Neural crest cell (in vitro differentiated cells): ENCODE measurements at regions not wholly inside any gene's neighbourhood (a gene's known extent, or its start where the extent isn't known, plus 50 kb on each side); places are given as distances from the start of the nearest gene placed in this dataset.

Source experiments
- DNase-seq: peaks from one replicate; pipeline ENCODE4 v3.0.0; 2021; ENCODE audit warnings: low read depth, mixed read lengths, low spot score
- H3K27ac Mint-ChIP-seq: one replicate; pipeline ENCODE4 v1.8.0; 2021; ENCODE audit warnings: mild to moderate bottlenecking, mixed read lengths; ENCODE audit not compliant: unreplicated experiment
- H3K27me3 Mint-ChIP-seq: 2 replicates; pipeline ENCODE4 v1.8.0; 2021; ENCODE audit warnings: low read depth, mild to moderate bottlenecking, mixed read lengths
- H3K36me3 Mint-ChIP-seq: 2 replicates; pipeline ENCODE4 v1.8.0; 2021; ENCODE audit warnings: low read depth, mild to moderate bottlenecking, mixed read lengths
- H3K4me1 Mint-ChIP-seq: 2 replicates; pipeline ENCODE4 v1.8.0; 2021; ENCODE audit warnings: mixed read lengths
- H3K4me3 Mint-ChIP-seq: one replicate; pipeline ENCODE4 v1.8.0; 2021; ENCODE audit warnings: mild to moderate bottlenecking, mixed read lengths
- H3K9me3 Mint-ChIP-seq: 2 replicates; pipeline ENCODE4 v1.8.0; 2021; ENCODE audit warnings: mixed read lengths
- CTCF ChIP-seq: fragments of 200-600 bp; sonication (generic); conservative IDR thresholded peaks from 2 replicates; pipeline ENCODE4 v1.5.0; 2021; ENCODE audit warnings: antibody characterized with exemption, mild to moderate bottlenecking

- no peak for DNase-seq
- Mint-ChIP-seq H3K27ac (no peak overlapping the region), H3K4me1 (no peaks in the 10 kb centered on the region), H3K4me3 (no peak overlapping the region), H3K27me3 (no peaks in the 10 kb centered on the region), H3K9me3 (peaks cover 4% of the 10 kb centered on the region), H3K36me3 (peaks cover 5% of the 10 kb centered on the region)
- no peak for TF ChIP-seq CTCF
Measured at GRCh38 chr1:68890736-68891135, 393.9 kb upstream of the DEPDC1 start.

- DNase-seq: no peak
- no peak overlapping the region for H3K27ac Mint-ChIP-seq
Measured at GRCh38 chr1:68904477-68904876, 407.6 kb upstream of the DEPDC1 start.

GRCh38 chr1:68906431-68906830 is 409.5 kb upstream of the DEPDC1 start:
- Mint-ChIP-seq H3K4me3 (no peak overlapping the region), H3K36me3 (peaks cover 14% of the 10 kb centered on the region), H3K4me1 (peaks cover 9% of the 10 kb centered on the region), H3K9me3 (peaks cover 16% of the 10 kb centered on the region), H3K27ac (no peak overlapping the region), H3K27me3 (no peaks in the 10 kb centered on the region)
- no peak for DNase-seq
- no peak for TF ChIP-seq CTCF

More at GRCh38 chr1:68904477-68904876, 407.6 kb upstream of the DEPDC1 start:
- Mint-ChIP-seq H3K36me3 (peaks cover 14% of the 10 kb centered on the region), H3K9me3 (peaks cover 15% of the 10 kb centered on the region), H3K27me3 (no peaks in the 10 kb centered on the region), H3K4me1 (peaks cover 9% of the 10 kb centered on the region), H3K4me3 (no peak overlapping the region)
- no peak for TF ChIP-seq CTCF

GRCh38 chr1:68907491-68907890 is 410.6 kb upstream of the DEPDC1 start:
- Mint-ChIP-seq H3K4me3 (no peak overlapping the region), H3K27me3 (no peaks in the 10 kb centered on the region), H3K9me3 (peaks cover 16% of the 10 kb centered on the region), H3K36me3 (peaks cover 11% of the 10 kb centered on the region), H3K4me1 (peaks cover 9% of the 10 kb centered on the region), H3K27ac (no peak overlapping the region)
- TF ChIP-seq CTCF: no peak
- no peak for DNase-seq

GRCh38 chr1:68908316-68908715 is 411.4 kb upstream of the DEPDC1 start:
- Mint-ChIP-seq H3K4me1 (peaks cover 9% of the 10 kb centered on the region), H3K27me3 (no peaks in the 10 kb centered on the region), H3K36me3 (peaks cover 11% of the 10 kb centered on the region), H3K4me3 (no peak overlapping the region), H3K9me3 (peaks cover 16% of the 10 kb centered on the region), H3K27ac (no peak overlapping the region)
- TF ChIP-seq CTCF: no peak
- no peak for DNase-seq
